Neural cell (in vitro differentiated cells): ENCODE measurements at regions not wholly inside any gene's neighbourhood (a gene's known extent, or its start where the extent isn't known, plus 50 kb on each side); places are given as distances from the start of the nearest gene placed in this dataset.
"Not testable (repeated sequence)": the region's sequence is repeated elsewhere in the genome, so short reads cannot be mapped to it uniquely, and the experiment has no call there.

Source experiments
- H2AFZ ChIP-seq: fragments of 200-600, 300-800 bp; sonication (generic), shearing (Covaris generic); 2 replicates; pipeline ENCODE4 v1.6.0; 2014; ENCODE audit warnings: low read depth, mild to moderate bottlenecking, antibody characterized with exemption, low read length, moderate library complexity
- H3F3A ChIP-seq: fragments of 200-600 bp; shearing (Covaris generic); 2 replicates; pipeline ENCODE4 v1.6.1; 2016; ENCODE audit warnings: mild to moderate bottlenecking, moderate library complexity, mixed read lengths, antibody characterized with exemption, low read length; ENCODE audit not compliant: insufficient read depth, poor library complexity, severe bottlenecking
- H3K27ac ChIP-seq: fragments of 200-600, 300-800 bp; sonication (generic), shearing (Covaris generic); 2 replicates; pipeline ENCODE4 v1.5.1; 2014; ENCODE audit warnings: mild to moderate bottlenecking, low read length, moderate library complexity
- H3K27me3 ChIP-seq: fragments of 300-800, 200-600 bp; sonication (generic), shearing (Covaris generic); 2 replicates; pipeline ENCODE4 v1.6.0; 2014; ENCODE audit warnings: mild to moderate bottlenecking, low read depth, low read length, moderate library complexity; ENCODE audit not compliant: insufficient read depth
- H3K36me3 ChIP-seq: fragments of 300-800, 200-600 bp; sonication (generic), shearing (Covaris generic); 2 replicates; pipeline ENCODE4 v1.5.1; 2014; ENCODE audit warnings: mild to moderate bottlenecking, antibody characterized with exemption, low read length, moderate library complexity; ENCODE audit not compliant: insufficient read depth
- H3K4me2 ChIP-seq: fragments of 300-800, 200-600 bp; sonication (generic), shearing (Covaris generic); 2 replicates; pipeline ENCODE4 v1.6.0; 2014; ENCODE audit warnings: mild to moderate bottlenecking, low read length
- H3K4me3 ChIP-seq: fragments of 300-800, 200-600 bp; sonication (generic), shearing (Covaris generic); 2 replicates; pipeline ENCODE4 v1.5.1; 2014; ENCODE audit warnings: mild to moderate bottlenecking, low read length, moderate library complexity
- H3K79me2 ChIP-seq: fragments of 200-600 bp; shearing (Covaris generic); replicated peaks from 2 replicates; pipeline ENCODE4 v1.6.0; 2014; ENCODE audit warnings: mild to moderate bottlenecking, low read length, moderate library complexity; ENCODE audit not compliant: insufficient read depth
- H3K9ac ChIP-seq: fragments of 300-800, 200-600 bp; sonication (generic), shearing (Covaris generic); 2 replicates; pipeline ENCODE4 v1.6.1; 2016; ENCODE audit warnings: mild to moderate bottlenecking, low read length, mixed read lengths
- H3K9me2 ChIP-seq: fragments of 200-600 bp; shearing (Covaris generic); 2 replicates; pipeline ENCODE4 v1.6.1; 2016; ENCODE audit warnings: mild to moderate bottlenecking, low read length, mixed read lengths; ENCODE audit not compliant: insufficient read depth
- H3K9me3 ChIP-seq: fragments of 200-600, 300-800 bp; sonication (generic), shearing (Covaris generic); 2 replicates; pipeline ENCODE4 v1.6.1; 2016; ENCODE audit warnings: mild to moderate bottlenecking, mixed run types, low read length, moderate library complexity, mixed read lengths
- H4K20me1 ChIP-seq: fragments of 200-600 bp; shearing (Covaris generic); 2 replicates; pipeline ENCODE4 v1.6.1; 2016; ENCODE audit warnings: mild to moderate bottlenecking, mixed run types; ENCODE audit not compliant: insufficient read depth
- EZH2 ChIP-seq: fragments of 200-600, 300-800 bp; shearing (Covaris generic), sonication (generic); IDR thresholded peaks from 2 replicates; pipeline ENCODE4 v1.6.1; 2014; ENCODE audit warnings: antibody characterized with exemption, low read length, borderline replicate concordance, mild to moderate bottlenecking; ENCODE audit not compliant: insufficient read depth, poor library complexity, severe bottlenecking
- MXI1 ChIP-seq: fragments of 450-650 bp; conservative IDR thresholded peaks from 2 replicates; pipeline ENCODE4 v1.6.1; 2014; ENCODE audit warnings: antibody characterized with exemption, mild to moderate bottlenecking; ENCODE audit not compliant: poor library complexity, severe bottlenecking
- RAD21 ChIP-seq: fragments of 450-650 bp; conservative IDR thresholded peaks from 2 replicates; pipeline ENCODE4 v1.6.1; 2014; ENCODE audit warnings: antibody characterized with exemption, mild to moderate bottlenecking, moderate library complexity
- REST ChIP-seq: IDR thresholded peaks from 2 replicates; pipeline ENCODE4 v1.6.1; 2012; ENCODE audit warnings: borderline replicate concordance
- TAF1 ChIP-seq: IDR thresholded peaks from 2 replicates; pipeline ENCODE4 v1.6.1; 2012; ENCODE audit warnings: low read depth

- H3F3A ChIP-seq, result no peaks in the 10 kb centered on the region
- no peaks in the 10 kb centered on the region for H3K36me3 ChIP-seq
- H3K27ac ChIP-seq, result no peak overlapping the region
- no peaks in the 10 kb centered on the region for H3K27me3 ChIP-seq
- H3K4me3 ChIP-seq, result no peak overlapping the region
- H4K20me1 ChIP-seq, result no peaks in the 10 kb centered on the region
- H3K9ac ChIP-seq, result no peak overlapping the region
- H3K79me2 ChIP-seq, result no peaks in the 10 kb centered on the region
- H2AFZ ChIP-seq, result no peak overlapping the region
- no peak overlapping the region for H3K4me2 ChIP-seq
- no peak for TF ChIP-seq EZH2
- no peak for TF ChIP-seq MXI1
- no peak for TF ChIP-seq TAF1
- no peak for TF ChIP-seq RAD21
- no peak for TF ChIP-seq REST
- no peaks in the 10 kb centered on the region for H3K9me3 ChIP-seq
- H3K9me2 ChIP-seq, result no peaks in the 10 kb centered on the region
Measured at GRCh38 chr15:66968806-66969596, 96.4 kb upstream of the SMAD3 start.

GRCh38 chr15:66974131-66974530 lies 91.3 kb upstream of the SMAD3 start:
- H3K4me3 ChIP-seq, H4K20me1 ChIP-seq, H3K9ac ChIP-seq, H3F3A ChIP-seq, H3K27ac ChIP-seq, H3K36me3 ChIP-seq, H3K79me2 ChIP-seq, H3K27me3 ChIP-seq, H3K4me2 ChIP-seq, H3K9me3 ChIP-seq, H3K9me2 ChIP-seq, H2AFZ ChIP-seq: not testable (repeated sequence)

GRCh38 chr15:66976106-66976640 lies 89.2 kb upstream of the SMAD3 start:
- H3F3A ChIP-seq, H3K36me3 ChIP-seq, H2AFZ ChIP-seq, H3K79me2 ChIP-seq, H3K27me3 ChIP-seq, H3K27ac ChIP-seq, H3K9me2 ChIP-seq, H3K4me2 ChIP-seq, H4K20me1 ChIP-seq, H3K9ac ChIP-seq, H3K9me3 ChIP-seq, H3K4me3 ChIP-seq: not testable (repeated sequence)

- H2AFZ ChIP-seq, H4K20me1 ChIP-seq, H3F3A ChIP-seq, H3K9ac ChIP-seq, H3K27ac ChIP-seq, H3K4me2 ChIP-seq, H3K9me3 ChIP-seq, H3K27me3 ChIP-seq, H3K79me2 ChIP-seq, H3K36me3 ChIP-seq, H3K9me2 ChIP-seq, H3K4me3 ChIP-seq: not testable (repeated sequence)
Measured at GRCh38 chr15:66980326-66980725, 85.1 kb upstream of the SMAD3 start.
